KOPT-K1 (cell line): ENCODE measurements at regions not wholly inside any gene's neighbourhood (a gene's known extent, or its start where the extent isn't known, plus 50 kb on each side); places are given as distances from the start of the nearest gene placed in this dataset.
"Not testable (repeated sequence)": the region's sequence is repeated elsewhere in the genome, so short reads cannot be mapped to it uniquely, and the experiment has no call there.

Experiments
- H3K27ac ChIP-seq: fragments of 200-600 bp; sonication (generic); 2 replicates; pipeline ENCODE4 v1.5.1; 2016; ENCODE audit warnings: antibody characterized with exemption, mild to moderate bottlenecking, low read depth, low read length; ENCODE audit not compliant: poor library complexity, severe bottlenecking
- H3K36me3 ChIP-seq: fragments of 200-600 bp; sonication (generic); 2 replicates; pipeline ENCODE4 v1.5.1; 2017; ENCODE audit warnings: antibody characterized with exemption, mild to moderate bottlenecking, low read length, moderate library complexity; ENCODE audit not compliant: insufficient read depth
- H3K9me3 ChIP-seq: fragments of 200-600 bp; sonication (generic); 2 replicates; pipeline ENCODE4 v1.5.1; 2017; ENCODE audit warnings: antibody characterized with exemption, low read length, mild to moderate bottlenecking; ENCODE audit not compliant: insufficient read depth, poor library complexity, severe bottlenecking

DNA sequence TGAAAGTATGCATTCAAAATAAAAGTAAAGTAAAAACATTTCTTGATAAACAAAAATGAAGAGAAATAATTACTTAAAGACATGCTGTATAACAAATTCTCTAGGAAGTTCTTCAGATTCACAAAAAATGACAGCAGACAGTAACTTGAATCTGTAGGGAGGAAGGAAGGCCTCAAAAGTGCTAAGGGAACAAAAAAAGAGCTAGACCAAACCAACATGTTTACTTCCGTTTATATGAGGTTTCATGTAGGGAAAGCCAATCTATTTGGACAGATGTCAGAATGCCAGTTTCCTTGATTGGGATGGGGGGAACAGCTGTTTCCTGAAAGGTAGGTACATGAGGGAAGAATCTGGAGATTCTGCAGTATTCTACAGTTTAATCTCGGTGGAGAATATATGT, 1244.5 kb downstream of the RPIA start:
- not testable (repeated sequence) for H3K27ac ChIP-seq, H3K36me3 ChIP-seq, H3K9me3 ChIP-seq

DNA sequence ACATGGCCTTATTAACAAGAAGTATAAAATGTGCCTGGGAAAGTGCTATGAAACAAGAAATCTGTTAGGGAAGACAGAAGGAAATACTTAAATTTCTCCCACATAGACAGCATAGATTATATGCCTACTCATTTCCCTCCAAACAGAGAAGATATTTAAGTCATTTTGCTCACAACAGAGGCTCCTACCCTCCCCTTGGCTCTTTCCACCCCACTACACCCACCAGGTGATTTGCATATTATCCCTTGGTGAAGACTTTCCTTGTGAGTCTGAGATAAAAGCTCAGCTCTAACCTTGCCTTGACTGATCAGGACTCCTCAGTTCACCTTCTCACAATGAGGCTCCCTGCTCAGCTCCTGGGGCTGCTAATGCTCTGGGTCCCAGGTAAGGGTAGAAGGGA, 1245.1 kb downstream of the RPIA start:
- not testable (repeated sequence) for H3K9me3 ChIP-seq, H3K27ac ChIP-seq

DNA sequence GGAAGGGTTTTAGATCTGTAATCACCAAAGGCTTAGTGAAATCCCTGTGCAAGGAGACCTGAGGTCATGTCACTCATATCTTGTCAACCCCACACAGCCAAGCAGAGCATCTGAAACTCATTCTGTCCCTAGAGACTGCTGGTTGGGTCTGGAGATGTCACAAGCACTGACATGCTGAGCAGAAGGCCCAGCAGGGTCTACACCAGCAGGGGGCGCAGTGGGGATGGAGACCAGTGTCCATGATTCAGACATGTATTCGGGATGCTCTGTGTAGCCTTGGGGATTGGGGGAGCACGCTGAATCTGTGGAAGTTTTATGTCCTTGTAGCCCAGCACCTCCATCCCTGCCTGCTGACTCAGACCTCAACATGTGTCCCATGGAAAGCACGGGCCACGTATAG, 1247.3 kb downstream of the RPIA start:
- not testable (repeated sequence) for H3K36me3 ChIP-seq, H3K9me3 ChIP-seq, H3K27ac ChIP-seq

More for the DNA sequence above, 1245.1 kb downstream of the RPIA start:
- not testable (repeated sequence) for H3K36me3 ChIP-seq

DNA sequence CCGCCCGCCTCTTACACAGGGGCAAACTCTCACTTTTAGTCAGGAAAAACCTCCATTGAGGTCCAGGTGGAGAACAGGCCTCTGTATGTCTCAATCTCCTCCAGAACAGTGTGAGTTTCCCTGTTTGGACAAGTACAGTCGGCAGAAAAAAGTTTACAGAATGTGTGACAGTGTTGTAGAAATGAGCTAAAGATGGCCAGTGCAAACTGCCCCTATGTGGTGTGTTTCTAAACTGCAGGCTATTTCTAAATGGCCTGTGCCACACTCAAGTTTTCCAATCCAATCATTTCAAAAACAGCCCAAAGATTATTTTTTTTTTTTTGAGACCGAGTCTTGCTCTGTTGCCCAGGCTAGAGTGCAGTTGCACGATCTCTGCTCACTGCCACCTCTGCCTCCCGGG, 1252.8 kb downstream of the RPIA start:
- not testable (repeated sequence) for H3K9me3 ChIP-seq, H3K27ac ChIP-seq, H3K36me3 ChIP-seq

DNA sequence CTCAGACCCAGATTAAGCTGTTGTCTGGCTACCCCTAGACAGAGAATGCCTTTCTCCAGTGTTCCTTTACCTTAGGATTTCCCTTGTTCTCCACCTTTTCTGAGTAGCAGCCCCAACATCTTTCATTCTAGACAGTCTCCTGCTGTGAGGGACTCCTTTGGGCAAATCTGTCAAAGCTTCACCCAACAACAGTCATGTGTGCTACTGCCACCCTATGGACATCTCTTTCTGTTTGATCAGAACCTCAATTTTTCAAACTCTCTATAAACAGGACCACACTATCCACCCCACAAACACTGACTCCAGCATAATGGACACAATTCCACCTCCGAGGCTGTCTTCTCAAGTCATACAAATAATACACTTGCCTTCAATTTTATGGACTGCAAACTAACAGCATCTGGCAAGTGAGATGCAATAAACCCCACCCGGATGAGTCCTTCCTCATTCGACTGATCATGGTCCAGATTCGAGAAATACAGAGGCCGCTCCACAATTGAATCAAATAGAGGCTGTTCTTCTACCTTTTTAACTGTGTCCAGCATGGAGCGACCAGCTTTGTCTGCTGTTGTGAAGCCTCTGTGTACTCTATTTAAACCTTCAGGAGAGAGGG, 1253.6 kb downstream of the RPIA start:
- not testable (repeated sequence) for H3K27ac ChIP-seq, H3K36me3 ChIP-seq

DNA sequence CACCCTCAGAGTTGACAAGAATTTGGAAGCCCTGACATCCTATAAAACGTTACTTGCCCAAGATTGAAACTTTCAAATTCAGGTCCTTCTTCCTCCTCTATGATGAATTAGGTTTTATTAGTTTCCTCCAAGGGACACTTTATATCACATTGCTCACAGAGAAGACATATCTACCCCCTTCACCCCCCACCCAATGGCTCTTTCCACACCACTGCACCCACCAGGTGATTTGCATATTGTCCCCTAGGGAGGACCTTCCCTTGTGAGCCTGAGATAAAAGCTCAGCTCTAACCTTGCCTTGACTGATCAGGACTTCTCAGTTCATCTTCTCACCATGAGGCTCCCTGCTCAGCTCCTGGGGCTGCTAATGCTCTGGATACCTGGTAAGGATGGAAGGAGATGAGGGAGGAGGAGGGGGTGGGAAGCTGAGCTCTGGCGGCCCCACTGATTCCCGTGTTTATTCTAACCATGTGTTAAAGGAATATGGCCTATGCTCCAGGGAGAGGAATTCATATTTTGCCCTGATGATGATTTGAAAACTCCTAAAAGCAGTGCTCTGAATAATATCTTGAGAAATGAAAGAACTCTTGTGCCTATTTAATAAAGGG, 1255.8 kb downstream of the RPIA start:
- H3K27ac ChIP-seq, H3K36me3 ChIP-seq, H3K9me3 ChIP-seq: not testable (repeated sequence)

More for the DNA sequence above, 1253.6 kb downstream of the RPIA start:
- not testable (repeated sequence) for H3K9me3 ChIP-seq

DNA sequence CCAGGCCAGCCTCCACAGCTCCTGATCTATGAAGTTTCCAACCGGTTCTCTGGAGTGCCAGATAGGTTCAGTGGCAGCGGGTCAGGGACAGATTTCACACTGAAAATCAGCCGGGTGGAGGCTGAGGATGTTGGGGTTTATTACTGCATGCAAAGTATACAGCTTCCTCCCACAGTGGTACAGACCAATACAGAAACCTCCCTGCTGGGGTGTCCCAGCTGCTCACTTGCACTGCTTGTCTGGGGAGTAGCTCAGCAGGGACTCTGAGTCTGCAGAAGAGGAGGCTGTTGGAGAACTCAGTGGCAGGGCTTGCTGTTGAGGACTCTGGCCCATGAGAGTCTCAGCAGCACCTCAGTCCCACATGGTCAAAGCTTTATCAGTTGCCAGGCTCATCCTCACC, 1256.6 kb downstream of the RPIA start:
- H3K36me3 ChIP-seq, H3K27ac ChIP-seq, H3K9me3 ChIP-seq: not testable (repeated sequence)

DNA sequence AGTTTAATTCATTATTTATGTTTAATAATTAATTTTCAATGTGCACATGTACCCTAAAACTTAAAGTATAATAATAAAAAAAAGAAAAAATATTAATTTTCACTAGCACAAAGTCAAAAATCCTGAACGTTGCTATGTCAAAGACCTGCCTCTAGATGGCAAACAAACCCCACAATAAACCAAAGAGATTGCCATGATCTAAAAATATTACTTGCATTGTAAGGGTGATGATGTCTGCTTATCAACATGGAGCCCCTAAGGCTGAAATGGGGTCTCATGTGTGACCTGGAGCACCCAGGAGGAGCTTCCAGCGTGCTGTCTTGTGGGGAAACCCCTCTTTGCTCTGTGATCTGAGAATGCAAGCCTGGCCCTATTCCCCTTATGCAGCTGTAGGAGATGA, 1259.3 kb downstream of the RPIA start:
- H3K9me3 ChIP-seq, H3K27ac ChIP-seq, H3K36me3 ChIP-seq: not testable (repeated sequence)

DNA sequence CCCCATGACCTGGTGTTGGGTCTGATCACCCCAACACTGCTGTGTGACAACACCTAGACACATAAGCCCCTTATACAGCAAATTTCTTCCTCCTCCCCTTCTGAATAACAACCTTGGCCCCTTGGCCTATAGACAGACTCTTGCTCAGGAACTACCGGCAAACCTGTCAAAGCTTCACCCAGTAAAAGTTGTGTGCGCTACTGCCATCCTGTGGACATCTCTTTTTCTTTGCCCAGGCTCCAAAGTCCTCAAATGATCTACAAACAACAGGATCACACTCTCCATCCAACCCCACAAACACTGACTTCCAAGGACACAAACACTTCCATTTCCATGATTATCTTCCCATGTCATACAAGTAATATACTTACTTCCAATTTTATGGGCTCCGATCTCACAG, 1265.8 kb downstream of the RPIA start:
- not testable (repeated sequence) for H3K36me3 ChIP-seq, H3K9me3 ChIP-seq, H3K27ac ChIP-seq

DNA sequence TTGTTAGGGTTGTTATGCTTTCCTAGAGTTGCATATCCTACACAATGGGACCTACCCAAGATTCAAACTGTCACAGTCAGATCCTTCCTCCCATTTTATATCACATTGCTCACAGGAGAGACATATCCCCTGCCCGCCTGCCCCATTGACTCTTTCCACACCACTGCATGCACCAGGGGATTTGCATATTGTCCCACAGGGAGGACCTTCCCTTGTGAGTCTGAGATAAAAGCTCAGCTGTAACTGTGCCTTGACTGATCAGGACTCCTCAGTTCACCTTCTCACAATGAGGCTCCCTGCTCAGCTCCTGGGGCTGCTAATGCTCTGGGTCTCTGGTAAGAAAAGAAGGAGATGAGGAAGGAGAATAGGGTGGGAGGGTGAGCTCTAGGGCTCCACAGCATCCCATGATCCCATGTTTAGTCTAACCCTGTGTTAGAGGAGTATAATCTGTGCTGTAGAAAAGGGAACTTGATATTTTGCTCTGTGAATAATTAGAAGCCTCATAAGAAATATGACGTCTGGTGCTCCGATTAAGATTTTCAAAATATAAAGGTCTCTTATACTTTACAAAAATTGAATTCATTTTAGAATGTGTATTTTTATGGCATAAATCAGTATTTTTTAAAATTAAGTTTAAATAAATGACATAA, 1268.4 kb downstream of the RPIA start:
- H3K9me3 ChIP-seq: not testable (repeated sequence)

DNA sequence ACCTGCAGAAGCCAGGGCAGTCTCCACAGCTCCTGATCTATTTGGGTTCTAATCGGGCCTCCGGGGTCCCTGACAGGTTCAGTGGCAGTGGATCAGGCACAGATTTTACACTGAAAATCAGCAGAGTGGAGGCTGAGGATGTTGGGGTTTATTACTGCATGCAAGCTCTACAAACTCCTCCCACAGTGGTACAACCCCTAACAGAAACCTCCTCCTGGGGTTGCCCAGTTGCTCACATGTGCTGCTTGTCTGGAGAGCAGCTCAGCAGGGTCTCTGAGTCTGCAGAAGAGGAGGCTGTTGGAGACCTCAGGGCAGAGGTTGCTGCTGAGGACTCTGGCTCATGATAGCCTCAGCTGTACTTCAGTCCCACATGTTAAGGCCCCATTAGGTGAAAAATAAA, 1269.1 kb downstream of the RPIA start:
- not testable (repeated sequence) for H3K9me3 ChIP-seq, H3K36me3 ChIP-seq, H3K27ac ChIP-seq

More for the DNA sequence above, 1268.4 kb downstream of the RPIA start:
- not testable (repeated sequence) for H3K36me3 ChIP-seq, H3K27ac ChIP-seq

DNA sequence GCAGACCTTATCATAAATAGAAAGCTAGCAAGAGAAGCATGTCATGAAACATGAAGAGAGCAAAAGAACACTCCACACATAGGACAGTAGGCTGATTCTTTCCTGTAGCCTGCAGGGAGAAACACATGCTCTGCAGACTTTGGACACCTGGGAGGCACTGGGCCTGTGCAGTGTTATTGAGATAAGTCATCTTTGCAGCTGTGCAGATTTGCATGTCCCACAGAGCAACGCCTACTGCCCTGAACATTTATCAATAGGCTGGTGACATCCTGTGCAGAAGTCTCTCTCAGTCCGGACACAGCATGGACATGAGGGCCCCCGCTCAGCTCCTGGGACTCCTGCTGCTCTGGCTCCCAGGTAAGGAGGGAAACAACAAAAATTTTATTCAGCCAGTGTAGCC, 1277.1 kb downstream of the RPIA start:
- not testable (repeated sequence) for H3K27ac ChIP-seq, H3K36me3 ChIP-seq, H3K9me3 ChIP-seq

DNA sequence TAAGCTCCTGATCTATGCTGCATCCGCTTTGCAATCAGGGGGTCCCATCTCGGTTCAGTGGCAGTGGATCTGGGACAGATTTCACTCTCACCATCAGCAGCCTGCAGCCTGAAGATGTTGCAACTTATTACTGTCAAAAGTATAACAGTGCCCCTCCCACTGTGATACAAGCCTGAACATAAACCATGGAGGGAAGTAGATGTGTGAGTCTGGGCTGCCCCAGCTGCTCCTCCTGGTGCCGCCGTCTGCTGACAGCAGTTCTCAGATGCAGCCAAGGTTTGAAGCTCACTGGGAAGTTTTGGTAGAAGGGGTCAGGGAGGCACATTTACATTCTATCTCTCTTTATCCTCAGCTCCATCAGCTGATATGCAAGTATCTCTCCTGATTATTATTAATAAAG, 1277.7 kb downstream of the RPIA start:
- not testable (repeated sequence) for H3K9me3 ChIP-seq, H3K36me3 ChIP-seq, H3K27ac ChIP-seq

DNA sequence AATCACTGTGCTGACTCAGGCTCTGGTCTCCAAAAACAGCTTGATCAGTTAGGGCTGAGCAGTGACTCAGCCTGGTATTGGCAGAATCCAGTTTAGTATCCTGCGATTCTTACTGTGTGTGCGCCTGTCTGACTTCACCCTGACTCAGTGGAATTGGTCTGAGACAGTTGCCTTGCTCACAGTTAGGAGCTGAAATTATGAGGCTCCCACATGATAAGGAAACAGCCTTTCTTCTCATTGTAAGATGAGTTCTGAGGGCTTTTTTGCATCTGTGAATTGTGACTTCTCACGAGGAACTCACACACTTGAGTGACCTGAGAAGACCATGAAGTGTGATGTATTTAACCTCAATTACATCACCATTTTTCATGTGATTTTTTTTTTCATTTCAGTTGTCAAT, 1282.4 kb downstream of the RPIA start:
- not testable (repeated sequence) for H3K9me3 ChIP-seq, H3K36me3 ChIP-seq, H3K27ac ChIP-seq

DNA sequence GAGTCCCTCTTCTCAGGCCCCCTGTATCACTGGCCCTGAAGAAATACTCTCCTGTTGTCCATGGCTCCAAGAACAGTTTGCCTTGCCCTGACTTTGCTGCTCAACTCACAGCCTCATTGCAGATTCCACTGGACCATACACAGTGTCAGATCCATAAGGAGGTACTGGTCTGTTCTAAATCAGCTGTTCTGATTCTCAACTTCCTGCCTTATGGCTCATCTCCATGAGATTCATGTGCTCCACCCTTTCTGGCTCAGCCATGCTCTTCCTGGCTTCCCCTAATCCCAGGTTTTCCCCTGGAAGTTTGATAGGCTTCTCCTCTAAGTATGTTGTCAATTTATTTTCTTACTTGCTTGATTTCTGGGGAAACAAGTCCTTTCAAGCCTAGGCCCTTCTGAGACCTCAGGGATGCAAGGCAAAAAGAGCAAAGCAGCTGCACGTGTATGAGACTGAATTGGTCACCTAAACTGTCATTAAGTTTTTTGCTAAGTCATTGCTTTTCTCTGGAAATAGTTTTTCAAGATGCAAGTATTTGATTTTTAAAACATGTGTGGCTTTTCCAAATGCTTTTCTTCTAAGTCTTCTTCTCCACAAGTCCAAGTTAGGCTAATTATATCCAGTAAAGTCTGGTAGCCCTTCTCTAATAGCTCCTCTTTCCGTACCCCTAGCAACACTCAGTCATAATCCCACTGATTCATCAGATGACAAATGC, 1288.5 kb downstream of the RPIA start:
- H3K9me3 ChIP-seq, H3K36me3 ChIP-seq, H3K27ac ChIP-seq: not testable (repeated sequence)

DNA sequence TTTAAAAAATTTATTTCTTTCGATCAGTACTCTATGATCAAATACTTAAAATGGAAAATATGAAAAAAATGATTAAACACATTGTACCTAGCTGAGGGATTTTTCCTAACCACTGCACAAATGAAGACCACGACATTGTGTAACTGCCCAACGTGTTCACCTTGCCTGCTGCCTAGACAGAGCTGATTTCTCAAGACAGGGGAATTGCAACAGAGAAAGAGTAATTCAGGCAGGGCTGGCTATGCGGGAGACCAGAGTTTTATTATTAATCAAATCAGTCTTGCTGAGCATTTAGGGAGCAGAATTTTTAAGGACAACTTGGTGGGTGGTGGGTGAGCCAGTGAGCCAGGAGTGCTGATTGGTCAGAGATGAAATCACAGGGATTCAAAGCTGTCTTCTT, 1290.8 kb downstream of the RPIA start:
- H3K9me3 ChIP-seq, H3K36me3 ChIP-seq: not testable (repeated sequence)

More for the DNA sequence above, 1290.8 kb downstream of the RPIA start:
- H3K27ac ChIP-seq: not testable (repeated sequence)
